Naive B cell (primary cell): ENCODE measurements at regions not wholly inside any gene's neighbourhood (a gene's known extent, or its start where the extent isn't known, plus 50 kb on each side); places are given as distances from the start of the nearest gene placed in this dataset.
A peak's percentile ranks its signal among the peaks of the same experiment; 100 is the strongest.

Experiments
- ATAC-seq, 2 donors: fragments of 150-1000 bp; cut with Tn5 transposase; 2 replicates each; pipeline ENCODE4 v1.10.0; 2021; ENCODE audit warnings: low read depth in 2 of 2, mild to moderate bottlenecking in 2 of 2, moderate library complexity in 2 of 2
- DNase-seq: peaks from one replicate; pipeline ENCODE4 v3.0.0; 2022
- H3K27ac Mint-ChIP-seq, 6 donors: one replicate each; pipeline ENCODE4 v1.8.0; 2020 to 2022; ENCODE audit warnings: mild to moderate bottlenecking in 6 of 6, mixed read lengths in 6 of 6, moderate library complexity in 5 of 6, inconsistent platforms in 2 of 6
- H3K27me3 Mint-ChIP-seq, 3 donors: one replicate each; pipeline ENCODE4 v1.8.0; 2021 to 2022; ENCODE audit warnings: mixed read lengths in 3 of 3, mild to moderate bottlenecking in 1 of 3
- H3K36me3 Mint-ChIP-seq, 2 donors: one replicate each; pipeline ENCODE4 v1.8.0; 2020 to 2022; ENCODE audit warnings: mixed read lengths in 2 of 2, inconsistent platforms in 1 of 2, mild to moderate bottlenecking in 1 of 2
- H3K4me1 Mint-ChIP-seq, 3 donors: one replicate each; pipeline ENCODE4 v1.8.0; 2020 to 2022; ENCODE audit warnings: mixed read lengths in 3 of 3, inconsistent platforms in 1 of 3, mild to moderate bottlenecking in 1 of 3, moderate library complexity in 1 of 3
- H3K4me3 Mint-ChIP-seq, 8 donors: one replicate each; pipeline ENCODE4 v1.8.0; 2020 to 2022; ENCODE audit warnings: mild to moderate bottlenecking in 8 of 8, mixed read lengths in 8 of 8, moderate library complexity in 8 of 8, inconsistent platforms in 2 of 8
- H3K9me3 Mint-ChIP-seq, 7 donors: one replicate each; pipeline ENCODE4 v1.8.0; 2020 to 2022; ENCODE audit warnings: mixed read lengths in 7 of 7, mild to moderate bottlenecking in 5 of 7, inconsistent platforms in 2 of 7, moderate library complexity in 1 of 7

- H3K36me3 Mint-ChIP-seq = peaks cover 0 to 8% of the 10 kb centered on the region in 2 donors
- DNase-seq (no peak), ATAC-seq (no peak)
- no peaks in the 10 kb centered on the region for H3K27me3 Mint-ChIP-seq
- H3K4me3 Mint-ChIP-seq = no peak overlapping the region
- H3K9me3 Mint-ChIP-seq = peaks cover 0 to 13% (median 5%) of the 10 kb centered on the region in 7 donors
- peaks cover 0 to 2% (median under 1%) of the 10 kb centered on the region in 3 donors for H3K4me1 Mint-ChIP-seq
- no peak overlapping the region for H3K27ac Mint-ChIP-seq
Observed at GRCh38 chr6:14966096-14966905, 279.6 kb upstream of the JARID2 start.

- ATAC-seq (no peak), DNase-seq (no peak)
- Mint-ChIP-seq H3K9me3 (peaks cover 0 to 13% (median 5%) of the 10 kb centered on the region in 7 donors), H3K4me3 (no peak overlapping the region), H3K4me1 (peaks cover 0 to 2% (median 0%) of the 10 kb centered on the region in 3 donors), H3K36me3 (peaks cover 0 to 8% of the 10 kb centered on the region in 2 donors), H3K27ac (no peak overlapping the region), H3K27me3 (no peaks in the 10 kb centered on the region)
Observed at GRCh38 chr6:14966906-14967711, 278.8 kb upstream of the JARID2 start.

GRCh38 chr6:14968056-14968637 lies 277.7 kb upstream of the JARID2 start:
- no peaks in the 10 kb centered on the region for H3K27me3 Mint-ChIP-seq
- no peak overlapping the region for H3K4me3 Mint-ChIP-seq
- no peak for DNase-seq
- H3K9me3 Mint-ChIP-seq = peaks cover 0 to 13% (median 5%) of the 10 kb centered on the region in 7 donors
- H3K4me1 Mint-ChIP-seq = peaks cover 0 to 2% (median 0%) of the 10 kb centered on the region in 3 donors
- peaks cover 0 to 8% of the 10 kb centered on the region in 2 donors for H3K36me3 Mint-ChIP-seq
- peak overlapping the region in 1 of 6 donors; percentile 49 for H3K27ac Mint-ChIP-seq
- no peak for ATAC-seq

DNA sequence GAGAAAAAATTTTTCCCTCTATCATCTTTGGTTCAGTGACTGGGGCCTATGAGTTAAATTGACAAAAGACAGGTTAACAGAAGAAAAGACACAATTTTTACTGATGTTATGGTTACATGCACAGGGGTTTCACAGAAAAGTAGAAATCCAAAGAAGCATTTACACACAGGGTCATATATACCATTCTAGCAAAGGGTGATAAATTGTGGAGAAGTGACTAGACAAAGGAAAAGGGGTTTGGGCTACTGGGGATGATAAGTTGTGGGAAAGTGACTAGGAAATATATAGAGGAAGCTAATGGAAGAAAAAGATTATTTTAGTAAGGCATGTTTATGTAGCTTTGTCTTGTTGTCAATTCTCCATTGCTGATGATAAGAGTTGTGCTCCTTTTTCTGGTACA lies 276.7 kb upstream of the JARID2 start:
- Mint-ChIP-seq H3K36me3 (peaks cover 0 to 8% of the 10 kb centered on the region in 2 donors), H3K27me3 (no peaks in the 10 kb centered on the region), H3K4me3 (no peak overlapping the region), H3K4me1 (no peaks in the 10 kb centered on the region), H3K27ac (peak overlapping the region in 1 of 6 donors; percentile 0), H3K9me3 (peaks cover 0 to 13% (median 5%) of the 10 kb centered on the region in 7 donors)
- ATAC-seq (no peak), DNase-seq (no peak)

DNA sequence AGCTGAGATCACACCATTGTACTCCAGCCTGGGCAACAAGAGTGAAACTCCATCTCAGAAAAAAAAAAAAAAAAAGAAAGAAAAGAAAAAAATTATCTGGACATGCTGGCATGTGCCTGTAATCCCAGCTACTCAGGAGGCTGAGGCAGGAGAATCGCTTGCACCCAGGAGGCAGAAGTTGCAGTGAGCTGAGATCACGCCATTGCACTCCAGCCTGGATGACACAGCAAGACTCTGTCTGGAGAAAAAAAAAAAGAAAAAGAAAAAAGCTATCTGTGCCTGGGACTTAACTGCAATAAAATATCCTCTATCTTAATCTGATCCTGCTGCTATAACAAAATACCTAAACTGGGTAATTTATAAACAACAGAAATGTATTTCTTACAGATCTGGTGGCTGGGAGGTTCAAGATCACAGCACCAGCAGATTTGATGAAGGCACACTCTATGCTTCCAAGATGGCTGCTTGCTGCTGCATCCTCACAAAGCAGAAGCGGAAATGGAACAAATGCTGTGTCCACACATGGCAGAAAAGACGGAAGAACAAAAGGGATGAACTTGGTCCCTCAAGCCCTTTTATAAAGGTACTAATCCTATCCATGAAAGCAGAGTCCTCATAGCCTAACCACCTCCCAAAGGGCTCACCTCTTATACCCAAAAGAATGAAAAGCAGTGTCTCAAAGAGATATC lies 273.3 kb upstream of the JARID2 start:
- Mint-ChIP-seq H3K27ac (no peak overlapping the region), H3K4me3 (no peak overlapping the region)
- no peak for ATAC-seq

GRCh38 chr6:14974372-14974771 lies 271.5 kb upstream of the JARID2 start:
- peaks cover 0 to 17% (median 13%) of the 10 kb centered on the region in 3 donors for H3K4me1 Mint-ChIP-seq
- ATAC-seq = no peak
- peaks cover 0 to 2% of the 10 kb centered on the region in 2 donors for H3K36me3 Mint-ChIP-seq
- peaks cover 0 to 8% (median under 1%) of the 10 kb centered on the region in 7 donors for H3K9me3 Mint-ChIP-seq
- no peaks in the 10 kb centered on the region for H3K27me3 Mint-ChIP-seq
- DNase-seq = no peak
- no peak overlapping the region for H3K4me3 Mint-ChIP-seq
- peak overlapping the region in 1 of 6 donors; percentile 75 for H3K27ac Mint-ChIP-seq

More for the DNA sequence above, 273.3 kb upstream of the JARID2 start:
- DNase-seq = no peak
- Mint-ChIP-seq H3K4me1 (peaks cover 0 to 17% (median 13%) of the 10 kb centered on the region in 3 donors), H3K36me3 (peaks cover 0 to 8% of the 10 kb centered on the region in 2 donors), H3K27me3 (no peaks in the 10 kb centered on the region), H3K9me3 (peaks cover 0 to 13% (median 5%) of the 10 kb centered on the region in 7 donors)

DNA sequence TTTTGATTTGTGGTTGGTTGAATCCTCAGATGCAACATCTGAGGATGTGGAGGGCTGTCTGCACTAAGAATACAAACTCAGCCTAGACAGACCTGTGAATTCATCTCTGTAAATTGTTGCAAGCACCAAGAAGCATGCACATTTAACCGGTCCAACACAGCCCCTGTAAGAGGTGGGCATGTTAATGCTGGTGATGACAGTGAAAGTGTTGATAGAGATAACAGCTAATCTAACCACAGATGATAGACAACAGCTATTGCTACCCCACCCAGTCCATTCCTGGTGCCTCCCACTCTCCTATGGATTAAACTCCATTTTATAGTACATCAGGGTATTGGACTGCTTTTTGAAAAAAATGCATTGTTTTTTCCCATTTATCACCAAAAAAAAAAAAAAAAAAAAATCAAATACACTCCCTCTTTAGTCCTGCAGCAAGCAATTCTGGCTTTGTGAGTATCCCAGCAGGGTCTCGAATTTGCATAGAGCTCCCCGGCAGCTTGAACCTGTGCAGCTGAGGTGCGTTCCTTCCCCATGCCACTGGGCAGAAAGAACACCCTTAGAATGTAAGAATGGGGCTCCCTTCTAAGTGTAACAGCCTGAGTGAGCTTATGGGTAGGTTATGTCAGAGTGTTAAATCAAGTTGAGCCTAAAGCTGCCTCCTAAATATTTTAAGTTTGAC lies 270.9 kb upstream of the JARID2 start:
- Mint-ChIP-seq H3K9me3 (peaks cover 0 to 3% (median 0%) of the 10 kb centered on the region in 7 donors), H3K27ac (no peak overlapping the region), H3K27me3 (no peaks in the 10 kb centered on the region), H3K4me3 (no peak overlapping the region), H3K4me1 (peaks cover 0 to 17% (median 13%) of the 10 kb centered on the region in 3 donors), H3K36me3 (no peaks in the 10 kb centered on the region)
- no peak for ATAC-seq
- no peak for DNase-seq

DNA sequence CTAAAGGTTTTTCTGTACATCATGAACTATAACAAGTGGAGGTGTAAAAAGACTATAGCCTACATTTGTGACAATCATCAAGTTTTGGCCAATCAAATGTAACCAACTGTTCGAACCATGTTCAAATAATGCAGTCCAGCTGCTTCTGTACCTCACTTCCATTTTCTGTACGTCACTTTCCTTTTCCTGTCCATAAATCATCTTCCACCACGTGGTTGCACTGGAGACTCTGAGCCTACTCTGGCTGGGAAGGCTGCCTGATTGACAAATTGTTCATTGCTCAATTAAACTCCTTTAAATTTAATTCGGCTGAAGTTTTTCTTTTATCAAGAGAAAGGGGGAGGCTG lies 270.4 kb upstream of the JARID2 start:
- H3K27ac Mint-ChIP-seq = peak overlapping the region in 2 of 6 donors; percentile 75 to 95
- no peak for DNase-seq

DNA sequence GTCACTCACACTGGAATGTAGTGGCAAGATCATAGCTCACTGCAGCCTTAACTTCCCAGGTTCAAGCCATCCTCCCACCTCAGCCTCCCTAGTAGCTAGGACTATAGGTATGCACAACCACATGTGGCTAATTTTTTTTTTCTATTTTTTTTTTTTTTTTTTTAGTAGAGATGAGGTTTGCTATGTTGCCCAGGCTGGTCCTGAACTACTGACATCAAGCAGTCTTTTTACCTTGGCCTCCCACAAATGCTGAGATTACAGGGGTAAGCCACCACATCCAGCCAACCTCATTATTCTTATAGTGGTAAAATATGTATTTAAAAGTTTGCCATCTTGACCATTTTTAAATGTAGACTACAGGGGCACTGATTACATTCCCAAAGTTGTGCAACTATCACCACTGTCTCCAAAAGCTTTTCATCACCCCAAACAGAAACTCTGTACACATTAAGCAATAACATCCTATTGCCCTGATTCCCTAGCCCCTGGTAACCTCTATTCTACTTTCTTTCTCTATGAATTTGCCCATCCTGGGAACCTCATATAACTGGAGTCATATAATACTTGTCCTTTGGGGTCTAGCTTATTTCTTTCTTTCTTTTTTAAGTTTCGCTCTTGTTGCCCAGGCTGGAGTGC lies 268.0 kb upstream of the JARID2 start:
- peak overlapping the region in 2 of 6 donors; percentile 33 to 34 for H3K27ac Mint-ChIP-seq
- peaks cover 4 to 28% (median 18%) of the 10 kb centered on the region in 3 donors for H3K4me1 Mint-ChIP-seq
- no peak overlapping the region for H3K4me3 Mint-ChIP-seq
- ATAC-seq (no peak), DNase-seq (no peak)
- peaks cover 0 to 4% (median 0%) of the 10 kb centered on the region in 3 donors for H3K27me3 Mint-ChIP-seq
- H3K9me3 Mint-ChIP-seq = no peaks in the 10 kb centered on the region
- no peaks in the 10 kb centered on the region for H3K36me3 Mint-ChIP-seq

More for the DNA sequence above, 270.4 kb upstream of the JARID2 start:
- H3K9me3 Mint-ChIP-seq = no peaks in the 10 kb centered on the region
- no peaks in the 10 kb centered on the region for H3K36me3 Mint-ChIP-seq
- no peak overlapping the region for H3K4me3 Mint-ChIP-seq
- no peaks in the 10 kb centered on the region for H3K27me3 Mint-ChIP-seq
- no peak for ATAC-seq
- H3K4me1 Mint-ChIP-seq = peaks cover 0 to 17% (median 13%) of the 10 kb centered on the region in 3 donors

GRCh38 chr6:14981960-14982359 lies 263.9 kb upstream of the JARID2 start:
- no peaks in the 10 kb centered on the region for H3K9me3 Mint-ChIP-seq
- H3K36me3 Mint-ChIP-seq = no peaks in the 10 kb centered on the region
- DNase-seq (peak; percentile 3), ATAC-seq (peak; percentile 67 to 73)
- H3K4me1 Mint-ChIP-seq = peaks cover 4 to 10% (median 9%) of the 10 kb centered on the region in 3 donors
- peak overlapping the region in 1 of 6 donors; percentile 33 for H3K27ac Mint-ChIP-seq
- H3K4me3 Mint-ChIP-seq = no peak overlapping the region
- peaks cover 0 to 8% (median 0%) of the 10 kb centered on the region in 3 donors for H3K27me3 Mint-ChIP-seq

DNA sequence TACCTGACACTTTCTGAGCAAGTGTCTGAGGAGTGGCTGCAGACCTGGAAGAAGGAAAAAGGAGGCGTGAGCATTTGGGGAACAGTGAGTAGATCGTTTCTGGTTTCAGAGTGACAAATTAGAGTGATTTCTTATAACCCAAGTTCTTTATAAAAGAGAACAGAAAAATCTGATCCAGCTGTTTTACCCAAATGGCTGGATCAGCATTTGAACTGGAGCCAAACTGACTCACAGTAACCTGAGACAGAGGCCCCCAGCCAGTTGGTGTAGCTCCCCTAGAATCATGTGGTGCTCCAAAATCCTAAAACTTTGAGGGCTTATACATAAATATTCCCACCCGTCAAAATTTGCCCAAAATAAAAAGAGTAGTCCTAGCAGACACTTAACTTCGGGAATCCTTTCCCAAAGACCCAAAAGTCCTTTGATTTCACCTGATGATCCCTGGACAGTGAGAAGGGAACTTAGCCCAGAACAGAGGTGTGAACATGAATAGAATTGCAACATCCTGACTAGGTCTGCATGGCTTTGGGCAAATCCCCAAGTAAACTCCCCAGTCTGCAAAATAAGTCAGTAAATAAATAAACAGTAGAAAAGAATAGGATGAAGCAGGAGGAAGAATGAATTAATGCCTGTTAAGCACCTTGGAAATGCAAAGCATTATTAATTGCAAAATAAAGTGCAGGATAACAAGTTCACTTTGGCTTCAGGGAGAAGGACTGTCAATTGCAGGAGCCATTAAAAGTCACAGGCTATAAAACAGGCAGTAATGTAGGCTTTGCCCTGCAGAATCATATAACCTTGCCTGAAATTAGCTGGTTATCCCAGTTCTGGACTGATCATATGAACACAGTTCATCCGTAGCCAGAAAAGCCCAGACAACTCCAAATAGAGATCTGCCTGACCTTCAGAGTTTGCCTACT lies 262.0 kb upstream of the JARID2 start:
- no peaks in the 10 kb centered on the region for H3K9me3 Mint-ChIP-seq
- ATAC-seq (no peak), DNase-seq (no peak)
- H3K36me3 Mint-ChIP-seq = no peaks in the 10 kb centered on the region
- H3K4me3 Mint-ChIP-seq = no peak overlapping the region
- peaks cover 0 to 8% (median 0%) of the 10 kb centered on the region in 3 donors for H3K27me3 Mint-ChIP-seq
- H3K4me1 Mint-ChIP-seq = peaks cover 8 to 10% (median 9%) of the 10 kb centered on the region in 3 donors
- H3K27ac Mint-ChIP-seq = peak overlapping the region in 1 of 6 donors; percentile 59
